IgD-negative memory B cell (primary cell): ENCODE measurements at regions not wholly inside any gene's neighbourhood (a gene's known extent, or its start where the extent isn't known, plus 50 kb on each side); places are given as distances from the start of the nearest gene placed in this dataset.
"Not testable (repeated sequence)": the region's sequence is repeated elsewhere in the genome, so short reads cannot be mapped to it uniquely, and the experiment has no call there.

Experiments used
- H3K27ac Mint-ChIP-seq, 3 donors: one replicate each; pipeline ENCODE4 v1.8.0; 2020 to 2022; ENCODE audit warnings: mild to moderate bottlenecking in 3 of 3, mixed read lengths in 3 of 3, moderate library complexity in 1 of 3
- H3K27me3 Mint-ChIP-seq: one replicate; pipeline ENCODE4 v1.8.0; 2021; ENCODE audit warnings: mixed read lengths
- H3K36me3 Mint-ChIP-seq: one replicate; pipeline ENCODE4 v1.8.0; 2020; ENCODE audit warnings: mild to moderate bottlenecking, mixed read lengths
- H3K4me1 Mint-ChIP-seq, 3 donors: one replicate each; pipeline ENCODE4 v1.8.0; 2020 to 2022; ENCODE audit warnings: mixed read lengths in 3 of 3, mild to moderate bottlenecking in 1 of 3
- H3K4me3 Mint-ChIP-seq, 4 donors: one replicate each; pipeline ENCODE4 v1.8.0; 2020 to 2022; ENCODE audit warnings: mild to moderate bottlenecking in 4 of 4, mixed read lengths in 4 of 4, moderate library complexity in 3 of 4
- H3K9me3 Mint-ChIP-seq, 3 donors: one replicate each; pipeline ENCODE4 v1.8.0; 2020 to 2021; ENCODE audit warnings: mixed read lengths in 3 of 3, mild to moderate bottlenecking in 1 of 3

- peaks cover 7 to 9% (median 8%) of the 10 kb centered on the region in 3 donors for H3K9me3 Mint-ChIP-seq
- H3K27me3 Mint-ChIP-seq, result no peaks in the 10 kb centered on the region
- no peaks in the 10 kb centered on the region for H3K4me1 Mint-ChIP-seq
- no peak overlapping the region for H3K27ac Mint-ChIP-seq
- no peak overlapping the region for H3K4me3 Mint-ChIP-seq
- no peaks in the 10 kb centered on the region for H3K36me3 Mint-ChIP-seq
Observed at GRCh38 chr5:99765011-99765410, 770.2 kb upstream of the FAM174A start.

DNA sequence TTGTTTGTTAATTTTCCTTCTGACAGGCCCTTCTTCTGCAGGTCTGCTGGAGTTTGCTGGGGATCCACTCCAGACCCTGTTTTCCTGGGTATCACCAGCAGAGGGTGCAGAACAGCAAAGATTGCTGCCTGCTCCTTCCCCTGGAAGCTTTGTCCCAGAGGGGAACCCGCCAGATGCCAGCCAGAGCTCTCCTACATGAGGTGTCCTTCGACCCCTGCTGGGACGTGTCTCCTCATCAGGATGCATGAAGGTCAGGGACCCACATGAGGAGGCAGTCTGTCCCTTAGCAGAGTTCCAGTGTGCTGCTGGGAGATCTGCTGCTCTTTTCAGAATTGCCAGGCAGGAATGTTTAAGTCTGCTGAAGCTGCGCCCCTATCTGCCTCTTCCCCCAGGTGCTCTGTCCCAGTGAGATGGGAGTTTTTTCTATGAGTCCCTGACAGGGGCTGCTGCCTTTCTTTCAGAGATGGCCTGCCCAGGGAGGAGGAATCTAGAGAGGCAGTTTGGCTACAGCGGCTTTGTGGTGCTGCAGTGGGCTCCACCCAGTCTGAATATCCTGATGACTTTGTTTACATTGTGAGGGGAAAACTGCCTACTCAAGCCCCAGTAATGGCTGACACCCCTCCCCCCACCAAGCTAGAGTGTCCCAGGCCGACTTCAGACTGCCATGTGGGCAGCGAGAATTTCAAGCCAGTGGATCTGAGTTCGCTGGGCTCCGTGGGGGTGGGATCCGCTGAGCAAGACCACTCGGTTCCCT is 772.0 kb upstream of the FAM174A start:
- no peaks in the 10 kb centered on the region for H3K4me1 Mint-ChIP-seq
- no peaks in the 10 kb centered on the region for H3K36me3 Mint-ChIP-seq
- H3K27ac Mint-ChIP-seq, result no peak overlapping the region
- peaks cover 6 to 8% (median 7%) of the 10 kb centered on the region in 3 donors for H3K9me3 Mint-ChIP-seq
- H3K27me3 Mint-ChIP-seq, result no peaks in the 10 kb centered on the region
- H3K4me3 Mint-ChIP-seq, result no peak overlapping the region

DNA sequence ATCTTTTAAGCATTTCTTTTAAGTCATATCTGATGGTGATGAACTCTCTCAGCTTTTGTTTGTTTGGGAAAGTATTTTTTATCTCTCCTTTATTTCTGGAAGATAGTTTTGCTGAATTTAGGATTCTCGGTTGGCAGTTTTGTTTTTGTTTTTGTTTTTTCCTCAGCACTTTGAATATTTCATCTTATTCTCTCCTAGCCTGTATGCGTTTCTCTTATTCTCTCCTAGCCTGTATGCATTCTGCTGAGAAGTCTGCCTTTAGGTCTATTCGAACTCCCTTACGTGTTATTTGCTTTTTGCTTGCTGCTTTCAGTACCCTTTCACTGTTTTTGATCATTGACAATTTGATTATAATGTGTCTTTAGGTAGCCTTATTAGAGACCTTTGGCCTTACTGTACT is 787.8 kb upstream of the FAM174A start:
- H3K36me3 Mint-ChIP-seq, result no peaks in the 10 kb centered on the region
- H3K4me1 Mint-ChIP-seq, result no peaks in the 10 kb centered on the region
- no peaks in the 10 kb centered on the region for H3K27me3 Mint-ChIP-seq
- H3K9me3 Mint-ChIP-seq, result peaks cover 4 to 9% (median 6%) of the 10 kb centered on the region in 3 donors
- no peak overlapping the region for H3K4me3 Mint-ChIP-seq
- no peak overlapping the region for H3K27ac Mint-ChIP-seq

GRCh38 chr5:99733146-99733545 is 802.0 kb upstream of the FAM174A start:
- not testable (repeated sequence) for H3K4me3 Mint-ChIP-seq, H3K9me3 Mint-ChIP-seq, H3K27me3 Mint-ChIP-seq, H3K27ac Mint-ChIP-seq, H3K4me1 Mint-ChIP-seq, H3K36me3 Mint-ChIP-seq

- H3K4me1 Mint-ChIP-seq, H3K4me3 Mint-ChIP-seq, H3K27ac Mint-ChIP-seq, H3K9me3 Mint-ChIP-seq, H3K36me3 Mint-ChIP-seq, H3K27me3 Mint-ChIP-seq: not testable (repeated sequence)
Observed at GRCh38 chr5:99730653-99731052, 801.8 kb upstream of the CHD1 start.

DNA sequence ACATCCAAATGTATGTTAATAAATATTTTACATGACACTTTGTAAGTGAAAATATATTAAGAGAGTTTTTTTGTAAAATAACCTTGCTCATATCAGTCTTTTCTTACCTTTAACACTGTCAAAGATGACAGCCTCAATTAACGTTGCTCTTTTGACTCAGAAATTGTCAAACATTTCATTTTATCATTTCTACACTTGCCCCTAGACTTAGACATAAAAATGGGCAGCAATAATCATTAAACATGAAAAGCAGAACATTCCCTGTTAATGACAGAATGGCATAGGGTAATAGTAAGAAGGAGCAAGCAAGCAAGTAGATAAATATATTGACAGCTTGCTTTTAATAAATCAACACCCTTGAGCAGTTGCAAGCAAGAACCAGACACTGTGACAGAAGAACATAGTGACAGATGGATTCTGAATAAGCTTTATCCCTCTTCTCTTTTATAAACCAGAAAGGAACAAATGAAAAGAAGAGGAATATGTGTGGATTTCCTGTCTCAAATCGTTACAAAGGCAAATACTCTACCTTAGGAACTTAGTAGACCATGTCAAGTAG is 796.0 kb upstream of the CHD1 start:
- Mint-ChIP-seq H3K36me3 (no peaks in the 10 kb centered on the region), H3K4me1 (no peaks in the 10 kb centered on the region), H3K27me3 (no peaks in the 10 kb centered on the region), H3K9me3 (no peaks in the 10 kb centered on the region), H3K27ac (no peak overlapping the region), H3K4me3 (no peak overlapping the region)

GRCh38 chr5:99721506-99721905 is 792.7 kb upstream of the CHD1 start:
- H3K36me3 Mint-ChIP-seq, result no peaks in the 10 kb centered on the region
- no peaks in the 10 kb centered on the region for H3K27me3 Mint-ChIP-seq
- H3K9me3 Mint-ChIP-seq, result no peaks in the 10 kb centered on the region
- H3K4me3 Mint-ChIP-seq, result no peak overlapping the region
- H3K4me1 Mint-ChIP-seq, result no peaks in the 10 kb centered on the region
- no peak overlapping the region for H3K27ac Mint-ChIP-seq

DNA sequence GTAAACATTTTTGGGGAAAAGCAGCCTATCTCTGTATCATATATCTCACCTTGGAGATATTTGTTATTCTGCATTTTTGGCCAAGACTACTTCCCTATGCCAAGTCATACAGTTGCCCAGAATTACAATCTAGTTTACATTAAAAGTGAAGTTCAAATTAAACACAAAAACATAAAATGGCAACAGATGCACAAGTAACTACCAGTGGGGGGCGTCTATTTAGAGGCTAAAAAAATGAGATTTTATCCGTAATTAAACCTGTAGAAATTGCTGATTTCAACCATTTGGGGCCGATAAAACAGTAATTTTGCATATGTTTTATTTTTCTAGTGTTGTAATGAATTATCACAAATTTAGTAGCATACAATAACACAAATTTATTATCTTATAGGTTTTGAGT is 787.1 kb upstream of the CHD1 start:
- Mint-ChIP-seq H3K36me3 (no peaks in the 10 kb centered on the region), H3K27me3 (no peaks in the 10 kb centered on the region), H3K4me3 (no peak overlapping the region), H3K27ac (no peak overlapping the region), H3K4me1 (no peaks in the 10 kb centered on the region), H3K9me3 (no peaks in the 10 kb centered on the region)

DNA sequence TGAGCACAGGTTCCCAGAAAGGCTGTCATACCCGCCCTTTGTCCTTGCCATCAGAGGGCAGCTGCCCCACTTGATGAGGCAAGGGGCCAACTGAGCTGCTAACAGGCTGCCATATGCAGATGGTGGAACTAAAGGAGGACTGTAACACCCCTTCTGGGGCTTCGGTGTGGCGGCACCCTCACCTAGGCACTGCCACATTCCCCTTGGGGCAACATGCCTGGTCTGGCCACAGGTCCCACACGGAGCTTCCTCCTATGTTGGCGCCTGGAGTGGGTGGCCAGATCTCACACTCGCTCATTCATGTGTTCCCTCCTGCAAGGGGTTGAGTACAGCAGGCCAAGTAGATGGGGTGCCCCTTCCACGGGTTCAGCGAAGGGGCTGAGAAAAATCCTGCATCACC is 777.4 kb upstream of the CHD1 start:
- no peaks in the 10 kb centered on the region for H3K27me3 Mint-ChIP-seq
- peaks cover 0 to 2% (median 0%) of the 10 kb centered on the region in 3 donors for H3K4me1 Mint-ChIP-seq
- H3K36me3 Mint-ChIP-seq, result peaks cover 2% of the 10 kb centered on the region
- no peak overlapping the region for H3K4me3 Mint-ChIP-seq
- no peak overlapping the region for H3K27ac Mint-ChIP-seq
- peaks cover 2 to 6% (median 4%) of the 10 kb centered on the region in 3 donors for H3K9me3 Mint-ChIP-seq

- Mint-ChIP-seq H3K36me3 (peaks cover 2% of the 10 kb centered on the region), H3K27ac (no peak overlapping the region), H3K4me1 (peaks cover 0 to 2% (median 0%) of the 10 kb centered on the region in 3 donors), H3K9me3 (peaks cover 2 to 6% (median 4%) of the 10 kb centered on the region in 3 donors), H3K27me3 (no peaks in the 10 kb centered on the region), H3K4me3 (no peak overlapping the region)
Observed at GRCh38 chr5:99702565-99702964, 773.8 kb upstream of the CHD1 start.

- H3K4me3 Mint-ChIP-seq, result no peak overlapping the region
- no peaks in the 10 kb centered on the region for H3K4me1 Mint-ChIP-seq
- no peak overlapping the region for H3K27ac Mint-ChIP-seq
- no peaks in the 10 kb centered on the region for H3K36me3 Mint-ChIP-seq
- H3K9me3 Mint-ChIP-seq, result peaks cover 0 to 4% (median 0%) of the 10 kb centered on the region in 3 donors
- H3K27me3 Mint-ChIP-seq, result no peaks in the 10 kb centered on the region
Observed at GRCh38 chr5:99694884-99695283, 766.1 kb upstream of the CHD1 start.

DNA sequence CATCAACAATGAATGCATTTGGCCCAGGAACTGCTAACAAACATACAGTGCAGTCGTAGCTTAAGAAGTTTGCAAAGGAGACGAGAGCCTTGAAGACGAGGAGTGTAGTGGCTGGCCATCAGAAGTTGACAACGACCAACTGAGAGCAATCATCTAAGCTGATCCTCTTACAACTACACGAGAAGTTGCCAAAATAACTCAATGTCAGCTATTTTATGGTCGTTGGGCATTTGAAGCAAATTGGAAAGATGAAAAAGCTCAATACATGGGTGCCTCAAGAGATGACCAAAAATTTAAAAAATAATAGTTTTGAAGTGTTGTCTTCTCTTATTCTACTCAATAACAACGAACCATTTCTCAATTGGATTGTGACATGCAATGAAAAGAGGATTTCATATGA is 757.7 kb upstream of the CHD1 start:
- Mint-ChIP-seq H3K9me3 (peaks cover 0 to 8% (median 0%) of the 10 kb centered on the region in 3 donors), H3K36me3 (no peaks in the 10 kb centered on the region), H3K27me3 (no peaks in the 10 kb centered on the region), H3K27ac (no peak overlapping the region), H3K4me1 (no peaks in the 10 kb centered on the region), H3K4me3 (no peak overlapping the region)

- no peak overlapping the region for H3K27ac Mint-ChIP-seq
- H3K9me3 Mint-ChIP-seq, result no peaks in the 10 kb centered on the region
- H3K27me3 Mint-ChIP-seq, result no peaks in the 10 kb centered on the region
- no peaks in the 10 kb centered on the region for H3K4me1 Mint-ChIP-seq
- H3K36me3 Mint-ChIP-seq, result no peaks in the 10 kb centered on the region
- H3K4me3 Mint-ChIP-seq, result no peak overlapping the region
Observed at GRCh38 chr5:99675974-99676373, 747.2 kb upstream of the CHD1 start.

DNA sequence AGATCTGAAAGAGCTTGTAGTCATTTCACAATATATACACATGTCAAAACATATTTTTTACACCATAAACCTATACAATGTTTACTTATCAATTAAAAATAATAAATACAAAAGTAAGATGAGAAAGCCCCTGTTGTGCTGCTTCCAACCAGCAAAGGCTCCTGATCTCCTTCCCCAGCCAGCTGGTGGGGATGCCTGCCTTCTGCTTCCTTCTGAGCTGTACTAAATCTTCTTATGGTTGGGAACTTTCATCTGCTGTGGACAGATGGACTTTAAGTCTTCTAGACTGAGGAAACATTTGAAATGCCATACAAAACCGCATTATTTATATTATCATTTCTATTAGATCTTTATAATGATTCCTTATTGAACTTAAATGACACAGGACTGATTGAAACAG is 745.3 kb upstream of the CHD1 start:
- H3K9me3 Mint-ChIP-seq, result no peaks in the 10 kb centered on the region
- no peak overlapping the region for H3K4me3 Mint-ChIP-seq
- no peaks in the 10 kb centered on the region for H3K27me3 Mint-ChIP-seq
- no peaks in the 10 kb centered on the region for H3K36me3 Mint-ChIP-seq
- no peaks in the 10 kb centered on the region for H3K4me1 Mint-ChIP-seq
- no peak overlapping the region for H3K27ac Mint-ChIP-seq

DNA sequence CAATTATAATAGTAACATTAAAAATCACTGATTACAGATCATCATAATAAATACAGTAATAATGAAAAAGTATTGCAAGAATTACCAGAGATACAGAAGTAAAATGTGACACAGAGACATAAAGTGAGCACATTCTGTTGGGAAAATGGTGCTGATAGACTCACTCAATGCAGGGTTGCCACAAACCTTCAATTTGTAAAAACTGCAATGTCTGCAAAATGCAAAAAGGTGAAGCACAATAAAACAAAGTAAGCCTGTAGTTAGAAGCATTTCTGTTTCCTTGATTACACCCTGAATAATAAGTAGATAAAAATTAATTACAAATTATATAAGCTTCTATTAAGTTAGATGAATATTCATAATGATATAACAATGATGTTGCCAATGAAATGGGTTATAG is 736.2 kb upstream of the CHD1 start:
- H3K36me3 Mint-ChIP-seq, result no peaks in the 10 kb centered on the region
- H3K4me1 Mint-ChIP-seq, result no peaks in the 10 kb centered on the region
- no peak overlapping the region for H3K4me3 Mint-ChIP-seq
- no peak overlapping the region for H3K27ac Mint-ChIP-seq
- H3K27me3 Mint-ChIP-seq, result no peaks in the 10 kb centered on the region
- peaks cover 0 to 6% (median 0%) of the 10 kb centered on the region in 3 donors for H3K9me3 Mint-ChIP-seq

- H3K27me3 Mint-ChIP-seq, result no peaks in the 10 kb centered on the region
- H3K4me3 Mint-ChIP-seq, result no peak overlapping the region
- H3K27ac Mint-ChIP-seq, result no peak overlapping the region
- peaks cover 0 to 4% (median 0%) of the 10 kb centered on the region in 3 donors for H3K9me3 Mint-ChIP-seq
- H3K36me3 Mint-ChIP-seq, result no peaks in the 10 kb centered on the region
- no peaks in the 10 kb centered on the region for H3K4me1 Mint-ChIP-seq
Observed at GRCh38 chr5:99651298-99651697, 722.5 kb upstream of the CHD1 start.
